ENCODE measurements at regions not wholly inside any gene's neighbourhood (a gene's known extent, or its start where the extent isn't known, plus 50 kb on each side); places are given as distances from the start of the nearest gene placed in this dataset.

GRCh38 chr13:97057176-97057575 lies 62.9 kb upstream of the OXGR1 start:
- Histone ChIP-seq H4K20me1 (ENCODE audit: insufficient read depth) (no peaks in the 10 kb centered on the region), H3K27me3 (ENCODE audit: insufficient read depth) (no peaks in the 10 kb centered on the region), H3K79me2 (ENCODE audit: insufficient read depth) (no peaks in the 10 kb centered on the region), H2AFZ (ENCODE audit: low read depth) (no peak overlapping the region), H3K9me2 (no peaks in the 10 kb centered on the region), H3F3A (replicated peaks; ENCODE audit: insufficient read depth) (no peaks in the 10 kb centered on the region), H3K36me3 (replicated peaks in 1 of 2; ENCODE audit: control insufficient read depth in 1 of 2, insufficient read depth in 2 of 2, low read length in 1 of 2) (no peaks in the 10 kb centered on the region), H3K4me1 (ENCODE audit: control insufficient read depth in 1 of 2, insufficient read depth in 2 of 2, low read depth in 1 of 2, low read length in 1 of 2) (no peaks in the 10 kb centered on the region; a peak in 1 of 4 replicates), H3K4me3 (ENCODE audit: low read depth in 2 of 2, low read length in 1 of 2) (no peak overlapping the region), H3K9ac (no peak overlapping the region), H3K4me2 (no peak overlapping the region), H3K9me3 (no peaks in the 10 kb centered on the region), H3K27ac (ENCODE audit: low read depth in 2 of 2, low read length in 1 of 2) (no peak overlapping the region)
- DNase-seq: no peak
- POLR2A ChIA-PET: no interaction called here
- no peak for TF ChIP-seq FOXJ3 (CRISPR knock-in tag; IDR thresholded peaks at IDR 0.05)
- 39% methylated on average over 2 of the region's 2 CpGs for WGBS (ENCODE audit: low lambda C conversion rate)
- CTCF ChIA-PET: interaction anchor here (1.7 kb wide), 1 partner anchor 10 kb away, joined by 10 read pairs; no protein-coding TSS in a partner anchor

GRCh38 chr13:97058391-97058790 lies 64.1 kb upstream of the OXGR1 start:
- TF ChIP-seq ZBTB33 (IDR thresholded peaks at IDR 0.05; ENCODE audit: borderline replicate concordance, low read depth) (no peak), TCF12 (IDR thresholded peaks at IDR 0.05) (no peak), ELF1 (IDR thresholded peaks at IDR 0.05) (no peak), GATA2 (CRISPR knock-in tag; IDR thresholded peaks at IDR 0.05) (no peak), SMC3 (IDR thresholded peaks at IDR 0.05; ENCODE audit: low read depth, low read length) (no peak), NFIC (IDR thresholded peaks at IDR 0.05; ENCODE audit: borderline replicate concordance) (no peak), RFX5 (IDR thresholded peaks at IDR 0.05; ENCODE audit: low read length) (no peak), FOSL2 (IDR thresholded peaks at IDR 0.05; ENCODE audit: borderline replicate concordance, low read depth) (no peak), RAD21 (IDR thresholded peaks at IDR 0.05; ENCODE audit: low read length) (no peak)
- POLR2A ChIA-PET: no interaction called here
- Histone ChIP-seq H3K9me3 (no peaks in the 10 kb centered on the region), H3K4me3 (ENCODE audit: low read depth in 2 of 2, low read length in 1 of 2) (no peak overlapping the region), H3K9me2 (no peaks in the 10 kb centered on the region), H3F3A (replicated peaks; ENCODE audit: insufficient read depth) (no peaks in the 10 kb centered on the region), H3K4me1 (ENCODE audit: control insufficient read depth in 1 of 2, insufficient read depth in 2 of 2, low read depth in 1 of 2, low read length in 1 of 2) (no peaks in the 10 kb centered on the region; a peak in 1 of 4 replicates), H3K36me3 (replicated peaks in 1 of 2; ENCODE audit: control insufficient read depth in 1 of 2, insufficient read depth in 2 of 2, low read length in 1 of 2) (no peaks in the 10 kb centered on the region), H3K9ac (no peak overlapping the region), H3K27me3 (ENCODE audit: insufficient read depth) (no peaks in the 10 kb centered on the region), H4K20me1 (ENCODE audit: insufficient read depth) (no peaks in the 10 kb centered on the region), H3K27ac (ENCODE audit: low read depth in 2 of 2, low read length in 1 of 2) (no peak overlapping the region), H3K79me2 (ENCODE audit: insufficient read depth) (no peaks in the 10 kb centered on the region), H3K4me2 (no peak overlapping the region), H2AFZ (ENCODE audit: low read depth) (no peak overlapping the region)
- 54% methylated on average over 3 of the region's 3 CpGs for WGBS (ENCODE audit: low lambda C conversion rate)
- no peak for DNase-seq
- CTCF ChIA-PET: interaction anchor here (1.7 kb wide), 1 partner anchor 9 kb away, joined by 10 read pairs; no protein-coding TSS in a partner anchor

GRCh38 chr13:97058926-97059325 lies 64.7 kb upstream of the OXGR1 start:
- H3K4me3 ChIP-seq (ENCODE audit: low read depth in 2 of 2, low read length in 1 of 2): no peak overlapping the region
- ChIA-PET CTCF (interaction anchor here (1.7 kb wide), 1 partner anchor 8 kb away, joined by 10 read pairs; no protein-coding TSS in a partner anchor), POLR2A (no interaction called here)
- TF ChIP-seq POLR2AphosphoS5 (IDR thresholded peaks at IDR 0.05; ENCODE audit: low read depth, low read length) (no peak), EZH2phosphoT487 (IDR thresholded peaks at IDR 0.05; ENCODE audit: borderline replicate concordance, low read depth) (no peak), MXI1 (IDR thresholded peaks at IDR 0.05; ENCODE audit: low read depth, low read length) (no peak), FOXJ3 (CRISPR knock-in tag; IDR thresholded peaks at IDR 0.05) (no peak)
- no peaks in the 10 kb centered on the region for H3K27me3 ChIP-seq (ENCODE audit: insufficient read depth)
- no peak overlapping the region for H3K9ac ChIP-seq
- H4K20me1 ChIP-seq (ENCODE audit: insufficient read depth): no peaks in the 10 kb centered on the region
- H3K36me3 ChIP-seq (replicated peaks in 1 of 2; ENCODE audit: control insufficient read depth in 1 of 2, insufficient read depth in 2 of 2, low read length in 1 of 2): no peaks in the 10 kb centered on the region
- H3K4me1 ChIP-seq (ENCODE audit: control insufficient read depth in 1 of 2, insufficient read depth in 2 of 2, low read depth in 1 of 2, low read length in 1 of 2): no peaks in the 10 kb centered on the region; a peak in 1 of 4 replicates
- no peak overlapping the region for H3K4me2 ChIP-seq
- no peaks in the 10 kb centered on the region for H3K79me2 ChIP-seq (ENCODE audit: insufficient read depth)
- H3K9me2 ChIP-seq: no peaks in the 10 kb centered on the region
- DNase-seq: no peak
- WGBS (ENCODE audit: low lambda C conversion rate): 40% methylated on average over 1 of the region's 1 CpG
- H3K27ac ChIP-seq (ENCODE audit: low read depth in 2 of 2, low read length in 1 of 2): no peak overlapping the region
- H2AFZ ChIP-seq (ENCODE audit: low read depth): no peak overlapping the region
- no peaks in the 10 kb centered on the region for H3K9me3 ChIP-seq
- no peaks in the 10 kb centered on the region for H3F3A ChIP-seq (replicated peaks; ENCODE audit: insufficient read depth)
